Kidney (tissue), 13 donors: ENCODE measurements at regions not wholly inside any gene's neighbourhood (a gene's known extent, or its start where the extent isn't known, plus 50 kb on each side); places are given as distances from the start of the nearest gene placed in this dataset.
A peak's percentile ranks its signal among the peaks of the same experiment; 100 is the strongest.

Experiments used
- DNase-seq, 5 donors: peaks; one replicate each; pipeline ENCODE4 v3.0.0-alpha.2; 2013 to 2020
- FAIRE-seq: peaks from 2 replicates; lab custom pipeline; 2012; peaks lifted over from hg19 to GRCh38; lab: Jason Lieb, UNC
- H3K27ac ChIP-seq, 2 donors: one replicate each; pipeline ENCODE4 v1.7.0; 2013; ENCODE audit warnings: low read depth in 2 of 2, low read length in 2 of 2, inconsistent platforms in 1 of 2
- H3K27me3 ChIP-seq: one replicate; pipeline ENCODE4 v1.7.1; 2013; ENCODE audit warnings: low read length, inconsistent platforms; ENCODE audit not compliant: control insufficient read depth, insufficient read depth
- H3K36me3 ChIP-seq, 3 donors: one replicate each; pipeline versions ENCODE4 v1.7.0 to v1.7.1; 2013; ENCODE audit warnings: low read length in 3 of 3, control low read depth in 1 of 3, inconsistent platforms in 1 of 3; ENCODE audit not compliant: insufficient read depth in 3 of 3, control insufficient read depth in 2 of 3
- H3K4me1 ChIP-seq, 3 donors: one replicate each; pipeline versions ENCODE4 v1.7.0 to v1.7.1; 2013; ENCODE audit warnings: low read length in 3 of 3, inconsistent platforms in 1 of 3, low read depth in 1 of 3; ENCODE audit not compliant: control insufficient read depth in 2 of 3, insufficient read depth in 2 of 3
- H3K4me3 ChIP-seq, 3 donors: one replicate each; pipeline versions ENCODE4 v1.7.0 to v1.8.1; 2013; ENCODE audit warnings: low read length in 3 of 3, control low read depth in 1 of 3, inconsistent platforms in 1 of 3
- H3K9ac ChIP-seq, 3 donors: one replicate each; pipeline versions ENCODE4 v1.7.0 to v1.7.1; 2013; ENCODE audit warnings: low read length in 3 of 3, control low read depth in 1 of 3, inconsistent platforms in 1 of 3
- H3K9me3 ChIP-seq, 3 donors: one replicate each; pipeline versions ENCODE4 v1.7.0 to v1.7.1; 2013; ENCODE audit warnings: low read length in 3 of 3, control low read depth in 1 of 3, inconsistent platforms in 1 of 3; ENCODE audit not compliant: control insufficient read depth in 2 of 3, insufficient read depth in 1 of 3
- intact Hi-C: fragments of 100-400 bp; cut with DNase I; formaldehyde crosslinking; loops from one replicate; pipeline ENCODE4 v1.11.1; 2022
- TF ChIP-seq, protein P1 (sequence below): IDR thresholded peaks from 3 replicates; pipeline ENCODE4 v1.5.1; 2012; ENCODE audit warnings: mild to moderate bottlenecking, moderate library complexity, borderline replicate concordance; ENCODE audit not compliant: insufficient read depth; ENCODE audit errors: extremely low read depth
- donor health status: control.
- donor health status: control.
- donor health status: control.
- donor health status: control.
- donor health status: control.
- donor health status: DM: yes; HTN: yes; CAD: no.
- donor health status: Normal renal cell carcinoma (clear cell type).

DNA sequence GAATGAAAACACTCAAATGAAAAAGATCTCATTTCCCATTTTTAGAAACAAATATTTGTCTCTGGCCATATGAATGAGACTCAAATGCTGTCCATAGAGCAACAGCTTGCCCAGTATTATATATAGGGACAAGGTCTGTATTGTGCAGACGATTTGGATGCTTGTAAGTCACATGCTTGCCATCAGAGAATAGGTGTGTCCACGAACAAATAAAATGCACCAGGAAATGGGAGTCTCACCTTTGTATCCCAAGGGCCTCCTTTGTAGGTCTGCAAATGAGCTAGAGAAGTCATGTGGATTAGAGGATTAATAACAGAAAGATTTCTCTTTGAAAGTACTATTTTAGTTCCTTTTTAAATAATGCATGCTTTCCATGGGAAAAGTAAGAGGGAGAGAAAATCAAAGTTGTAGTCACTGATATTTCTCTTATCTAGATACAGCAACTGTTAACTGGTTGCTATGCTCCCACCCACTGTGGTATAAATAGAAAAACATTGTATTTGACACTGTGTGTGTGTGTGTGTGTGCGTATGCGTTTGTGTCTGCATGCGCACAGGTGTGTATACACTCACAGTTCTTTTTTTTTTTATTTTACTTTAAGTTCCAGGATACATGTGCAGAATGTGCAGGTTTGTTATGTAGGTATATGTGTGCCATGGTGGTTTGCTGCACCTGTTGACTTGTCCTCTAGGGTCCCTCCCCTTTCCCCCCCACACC, 383.4 kb upstream of the ARRDC4 start:
- H3K9ac ChIP-seq, result no peak overlapping the region
- H3K4me1 ChIP-seq, result no peaks in the 10 kb centered on the region
- H3K36me3 ChIP-seq, result no peaks in the 10 kb centered on the region
- TF ChIP-seq, protein P1, sequence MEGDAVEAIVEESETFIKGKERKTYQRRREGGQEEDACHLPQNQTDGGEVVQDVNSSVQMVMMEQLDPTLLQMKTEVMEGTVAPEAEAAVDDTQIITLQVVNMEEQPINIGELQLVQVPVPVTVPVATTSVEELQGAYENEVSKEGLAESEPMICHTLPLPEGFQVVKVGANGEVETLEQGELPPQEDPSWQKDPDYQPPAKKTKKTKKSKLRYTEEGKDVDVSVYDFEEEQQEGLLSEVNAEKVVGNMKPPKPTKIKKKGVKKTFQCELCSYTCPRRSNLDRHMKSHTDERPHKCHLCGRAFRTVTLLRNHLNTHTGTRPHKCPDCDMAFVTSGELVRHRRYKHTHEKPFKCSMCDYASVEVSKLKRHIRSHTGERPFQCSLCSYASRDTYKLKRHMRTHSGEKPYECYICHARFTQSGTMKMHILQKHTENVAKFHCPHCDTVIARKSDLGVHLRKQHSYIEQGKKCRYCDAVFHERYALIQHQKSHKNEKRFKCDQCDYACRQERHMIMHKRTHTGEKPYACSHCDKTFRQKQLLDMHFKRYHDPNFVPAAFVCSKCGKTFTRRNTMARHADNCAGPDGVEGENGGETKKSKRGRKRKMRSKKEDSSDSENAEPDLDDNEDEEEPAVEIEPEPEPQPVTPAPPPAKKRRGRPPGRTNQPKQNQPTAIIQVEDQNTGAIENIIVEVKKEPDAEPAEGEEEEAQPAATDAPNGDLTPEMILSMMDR, result no peak
- H3K4me3 ChIP-seq, result no peak overlapping the region
- no peaks in the 10 kb centered on the region for H3K27me3 ChIP-seq
- DNase-seq (no peak), FAIRE-seq (no peak)
- no peaks in the 10 kb centered on the region for H3K9me3 ChIP-seq
- H3K27ac ChIP-seq, result no peak overlapping the region
- intact Hi-C loops, result no loop called here

DNA sequence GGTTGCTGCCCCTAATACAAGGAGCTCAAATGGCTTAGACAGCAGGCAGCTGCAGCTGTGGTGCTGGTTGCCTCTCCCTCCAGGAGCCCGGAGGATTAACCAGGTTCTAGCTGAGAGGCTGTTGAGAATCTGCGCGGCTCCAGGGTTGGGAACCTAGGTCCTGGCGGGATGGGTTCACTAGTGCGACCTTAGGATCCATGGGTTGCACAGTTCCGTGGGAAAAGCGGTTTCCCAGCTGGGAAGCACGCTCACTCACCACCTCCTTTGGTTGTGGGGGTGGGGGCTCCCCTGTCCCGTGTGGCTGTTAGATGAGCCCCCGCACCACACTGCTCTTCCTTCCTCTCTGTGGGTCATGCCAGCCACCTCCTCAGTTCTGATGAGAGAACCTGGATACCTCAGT, 375.1 kb upstream of the ARRDC4 start:
- H3K9ac ChIP-seq, result no peak overlapping the region
- no peaks in the 10 kb centered on the region for H3K27me3 ChIP-seq
- no peaks in the 10 kb centered on the region for H3K4me1 ChIP-seq
- H3K9me3 ChIP-seq, result no peaks in the 10 kb centered on the region
- intact Hi-C loops, result no loop called here
- H3K4me3 ChIP-seq, result no peak overlapping the region
- no peaks in the 10 kb centered on the region for H3K36me3 ChIP-seq
- FAIRE-seq (no peak), DNase-seq (peak in 1 of 5 donors; percentile 32)
- H3K27ac ChIP-seq, result no peak overlapping the region
- TF ChIP-seq, protein P1, result no peak

DNA sequence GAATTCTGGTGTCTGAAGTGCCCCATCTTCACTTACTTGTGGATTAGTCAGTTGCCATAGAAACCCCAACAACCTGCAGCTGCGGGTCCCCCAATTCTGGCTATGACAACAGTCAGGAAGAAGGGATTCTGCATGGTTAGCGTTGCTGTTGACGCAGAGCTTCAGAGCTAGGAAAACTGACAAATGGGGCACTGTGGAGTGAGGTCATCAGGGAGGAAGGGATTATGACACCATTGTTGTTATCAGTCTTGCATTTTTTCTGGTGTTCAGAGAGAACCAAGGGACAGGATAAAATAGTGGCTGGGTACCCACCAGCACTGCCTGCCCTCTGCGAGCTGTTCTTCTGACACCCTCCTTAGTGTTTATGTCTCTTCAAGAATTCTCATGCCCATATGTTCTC, 367.7 kb upstream of the ARRDC4 start:
- Histone ChIP-seq H3K27me3 (no peaks in the 10 kb centered on the region), H3K9me3 (no peaks in the 10 kb centered on the region), H3K9ac (no peak overlapping the region), H3K27ac (no peak overlapping the region), H3K4me3 (no peak overlapping the region), H3K36me3 (no peaks in the 10 kb centered on the region), H3K4me1 (no peaks in the 10 kb centered on the region)
- DNase-seq, result no peak
- intact Hi-C loops, result no loop called here
- TF ChIP-seq, protein P1, result no peak
- FAIRE-seq, result no peak

DNA sequence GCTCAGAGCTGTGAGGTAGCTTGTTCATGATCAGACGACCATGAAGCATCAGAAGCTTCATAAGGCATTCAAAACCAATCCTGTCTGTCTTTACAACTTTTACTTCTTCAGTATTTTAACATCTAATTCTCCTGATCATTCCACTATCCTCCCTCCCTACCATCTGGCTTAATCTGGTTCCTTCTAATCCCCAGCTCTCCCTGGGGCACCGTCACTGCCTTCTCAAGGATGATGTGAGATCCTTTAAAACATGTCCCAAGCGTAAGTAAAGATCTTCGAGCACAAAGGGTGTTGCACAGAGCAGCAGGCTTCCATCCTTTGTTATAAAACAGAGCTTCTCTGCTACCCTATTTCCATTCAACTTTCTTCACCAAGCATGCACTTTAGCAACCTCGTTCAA, 362.7 kb upstream of the ARRDC4 start:
- Histone ChIP-seq H3K9me3 (no peaks in the 10 kb centered on the region), H3K36me3 (no peaks in the 10 kb centered on the region), H3K4me3 (no peak overlapping the region), H3K27ac (no peak overlapping the region), H3K9ac (no peak overlapping the region), H3K27me3 (no peaks in the 10 kb centered on the region), H3K4me1 (no peaks in the 10 kb centered on the region)
- DNase-seq, result no peak
- intact Hi-C loops, result no loop called here
- TF ChIP-seq, protein P1, result no peak
- FAIRE-seq, result no peak
